A673 (cell line): ENCODE measurements at regions not wholly inside any gene's neighbourhood (a gene's known extent, or its start where the extent isn't known, plus 50 kb on each side); places are given as distances from the start of the nearest gene placed in this dataset.
"Not testable (repeated sequence)": the region's sequence is repeated elsewhere in the genome, so short reads cannot be mapped to it uniquely, and the experiment has no call there.

ENCODE experiments used
- CTCF ChIP-seq: fragments of 300-800, 200-600 bp; sonication (generic); conservative IDR thresholded peaks from 2 replicates; pipeline ENCODE4 v1.5.1; 2017; ENCODE audit warnings: low read depth, mild to moderate bottlenecking, antibody characterized with exemption, low read length, moderate library complexity, mixed read lengths
- EZH2 ChIP-seq: fragments of 200-600 bp; sonication (generic); IDR thresholded peaks from 2 replicates; pipeline ENCODE4 v1.6.1; 2017; ENCODE audit warnings: borderline replicate concordance, low read depth, mild to moderate bottlenecking, mixed read lengths, antibody characterized with exemption, low read length; ENCODE audit not compliant: poor library complexity, severe bottlenecking

DNA sequence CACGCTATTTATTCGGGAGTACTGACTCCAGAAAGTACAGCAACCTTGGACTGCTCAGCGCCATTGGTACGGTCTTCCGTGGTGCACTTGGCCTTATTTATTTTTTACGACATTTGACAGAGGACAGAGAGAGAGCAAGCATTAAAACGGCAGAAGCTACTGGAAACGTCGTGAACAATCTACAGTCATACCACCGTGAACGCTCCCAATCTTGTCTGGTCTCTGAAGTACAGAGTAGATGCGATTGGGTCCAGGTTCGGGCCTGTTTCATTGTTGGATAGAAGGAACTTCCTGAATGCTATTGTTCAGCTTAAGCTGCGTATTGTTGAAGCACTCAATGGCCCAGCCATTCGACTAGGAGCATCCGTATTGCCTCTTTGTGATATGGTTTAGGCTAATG is 53.2 kb upstream of the TBL1X start:
- TF ChIP-seq CTCF, EZH2: not testable (repeated sequence)
